HepG2 (cell line): ENCODE measurements at regions not wholly inside any gene's neighbourhood (a gene's known extent, or its start where the extent isn't known, plus 50 kb on each side); places are given as distances from the start of the nearest gene placed in this dataset.

Source experiments
- FOSL1 ChIP-seq: sonication (generic); formaldehyde crosslinking; IDR thresholded peaks from 2 replicates; pipeline ENCODE4 v1.9.0; 2021; ENCODE audit warnings: missing genetic modification reagents, borderline replicate concordance
- KDM1A ChIP-seq: IDR thresholded peaks from 2 replicates; pipeline ENCODE4 v1.6.1; 2016; ENCODE audit warnings: missing compliant biosample characterization
- KLF9 ChIP-seq: IDR thresholded peaks from 2 replicates; pipeline ENCODE4 v1.6.1; 2016; ENCODE audit warnings: low read depth
- MNT ChIP-seq: fragments of 450-650 bp; IDR thresholded peaks from 2 replicates; pipeline ENCODE4 v1.6.1; 2016
- MTA1 ChIP-seq: sonication (generic); formaldehyde crosslinking; IDR thresholded peaks from 2 replicates; pipeline ENCODE4 v1.4.0; 2020; ENCODE audit warnings: missing genetic modification reagents, mild to moderate bottlenecking, borderline replicate concordance
- PHF5A ChIP-seq: IDR thresholded peaks from one replicate; pipeline ENCODE4 v1.6.1; 2018; ENCODE audit warnings: low read depth, missing genetic modification reagents; ENCODE audit not compliant: unreplicated experiment
- PRMT3 ChIP-seq: sonication (generic); formaldehyde crosslinking; IDR thresholded peaks from 2 replicates; pipeline ENCODE4 v1.8.1; 2022; ENCODE audit warnings: low read depth, mild to moderate bottlenecking, moderate library complexity, missing genetic modification reagents, borderline replicate concordance
- SMAD1 ChIP-seq: sonication (generic); formaldehyde crosslinking; IDR thresholded peaks from 2 replicates; pipeline ENCODE4 v1.4.0; 2020; ENCODE audit warnings: missing genetic modification reagents, low read depth, mild to moderate bottlenecking, borderline replicate concordance
- TCF7 ChIP-seq: sonication (generic); IDR thresholded peaks from 2 replicates; pipeline ENCODE4 v1.6.1; 2016; ENCODE audit warnings: antibody characterized with exemption, low read depth
- TCF7L2 ChIP-seq: IDR thresholded peaks from 2 replicates; pipeline ENCODE4 v1.6.1; 2011; ENCODE audit warnings: mild to moderate bottlenecking, low read depth, low read length, moderate library complexity
- ZNF589 ChIP-seq: sonication (generic); formaldehyde crosslinking; conservative IDR thresholded peaks from 2 replicates; pipeline ENCODE4 v1.8.0; 2022; ENCODE audit warnings: mild to moderate bottlenecking, moderate library complexity, missing genetic modification reagents
- TF ChIP-seq, protein P1 (sequence below): IDR thresholded peaks from 2 replicates; pipeline ENCODE4 v1.6.1; 2016
- TF ChIP-seq, protein P2 (sequence below): sonication (generic); formaldehyde crosslinking; IDR thresholded peaks from 2 replicates; pipeline ENCODE4 v1.5.0; 2020; ENCODE audit warnings: mild to moderate bottlenecking, missing genetic modification reagents, moderate library complexity

- TF ChIP-seq, protein P1, sequence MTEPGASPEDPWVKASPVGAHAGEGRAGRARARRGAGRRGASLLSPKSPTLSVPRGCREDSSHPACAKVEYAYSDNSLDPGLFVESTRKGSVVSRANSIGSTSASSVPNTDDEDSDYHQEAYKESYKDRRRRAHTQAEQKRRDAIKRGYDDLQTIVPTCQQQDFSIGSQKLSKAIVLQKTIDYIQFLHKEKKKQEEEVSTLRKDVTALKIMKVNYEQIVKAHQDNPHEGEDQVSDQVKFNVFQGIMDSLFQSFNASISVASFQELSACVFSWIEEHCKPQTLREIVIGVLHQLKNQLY (CRISPR knock-in tag): no peak
- TF ChIP-seq ZNF589: no peak
- no peak for TF ChIP-seq TCF7L2
- TF ChIP-seq SMAD1 (CRISPR knock-in tag): no peak
- TF ChIP-seq MTA1: no peak
- no peak for TF ChIP-seq KDM1A (CRISPR knock-in tag)
- no peak for TF ChIP-seq TCF7
- no peak for TF ChIP-seq MNT
- TF ChIP-seq, protein P2, sequence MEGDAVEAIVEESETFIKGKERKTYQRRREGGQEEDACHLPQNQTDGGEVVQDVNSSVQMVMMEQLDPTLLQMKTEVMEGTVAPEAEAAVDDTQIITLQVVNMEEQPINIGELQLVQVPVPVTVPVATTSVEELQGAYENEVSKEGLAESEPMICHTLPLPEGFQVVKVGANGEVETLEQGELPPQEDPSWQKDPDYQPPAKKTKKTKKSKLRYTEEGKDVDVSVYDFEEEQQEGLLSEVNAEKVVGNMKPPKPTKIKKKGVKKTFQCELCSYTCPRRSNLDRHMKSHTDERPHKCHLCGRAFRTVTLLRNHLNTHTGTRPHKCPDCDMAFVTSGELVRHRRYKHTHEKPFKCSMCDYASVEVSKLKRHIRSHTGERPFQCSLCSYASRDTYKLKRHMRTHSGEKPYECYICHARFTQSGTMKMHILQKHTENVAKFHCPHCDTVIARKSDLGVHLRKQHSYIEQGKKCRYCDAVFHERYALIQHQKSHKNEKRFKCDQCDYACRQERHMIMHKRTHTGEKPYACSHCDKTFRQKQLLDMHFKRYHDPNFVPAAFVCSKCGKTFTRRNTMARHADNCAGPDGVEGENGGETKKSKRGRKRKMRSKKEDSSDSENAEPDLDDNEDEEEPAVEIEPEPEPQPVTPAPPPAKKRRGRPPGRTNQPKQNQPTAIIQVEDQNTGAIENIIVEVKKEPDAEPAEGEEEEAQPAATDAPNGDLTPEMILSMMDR (CRISPR knock-in tag): no peak
- TF ChIP-seq FOSL1 (CRISPR knock-in tag): no peak
- no peak for TF ChIP-seq KLF9
- no peak for TF ChIP-seq PRMT3 (CRISPR knock-in tag)
- TF ChIP-seq PHF5A (CRISPR knock-in tag): no peak
Observed at GRCh38 chr2:136436936-136437335, 319.0 kb upstream of the CXCR4 start.
